GM18861 (cell line): ENCODE measurements at regions not wholly inside any gene's neighbourhood (a gene's known extent, or its start where the extent isn't known, plus 50 kb on each side); places are given as distances from the start of the nearest gene placed in this dataset.

ENCODE experiments used
- ATAC-seq: cut with Tn5 transposase; IDR thresholded peaks from one replicate; pipeline ENCODE4 v1.9.1; 2021; ENCODE audit not compliant: unreplicated experiment

GRCh38 chr5:93010037-93010436 lies 571.0 kb downstream of the NR2F1-AS1 start:
- ATAC-seq, result no peak

GRCh38 chr5:93008502-93009207 lies 572.4 kb downstream of the NR2F1-AS1 start:
- no peak for ATAC-seq

- no peak for ATAC-seq
These were observed 574.1 kb downstream of the NR2F1-AS1 start for GRCh38 chr5:93006915-93007314.

- ATAC-seq, result no peak
These were observed 582.6 kb downstream of the NR2F1-AS1 start for GRCh38 chr5:92998456-92998855.

- no peak for ATAC-seq
These were observed 586.6 kb downstream of the NR2F1-AS1 start for GRCh38 chr5:92994392-92994791.

- no peak for ATAC-seq
These were observed 588.9 kb downstream of the NR2F1-AS1 start for GRCh38 chr5:92992073-92992472.

GRCh38 chr5:92991581-92992067 lies 589.4 kb downstream of the NR2F1-AS1 start:
- ATAC-seq, result no peak

- no peak for ATAC-seq
These were observed 590.2 kb downstream of the NR2F1-AS1 start for GRCh38 chr5:92990771-92991170.

GRCh38 chr5:92981001-92981400 lies 600.0 kb downstream of the NR2F1-AS1 start:
- no peak for ATAC-seq

- no peak for ATAC-seq
These were observed 600.5 kb downstream of the NR2F1-AS1 start for GRCh38 chr5:92980491-92980890.

GRCh38 chr5:92979716-92980115 lies 601.3 kb downstream of the NR2F1-AS1 start:
- no peak for ATAC-seq

- ATAC-seq, result no peak
These were observed 603.0 kb downstream of the NR2F1-AS1 start for GRCh38 chr5:92977846-92978540.

GRCh38 chr5:92976156-92976555 lies 604.9 kb downstream of the NR2F1-AS1 start:
- no peak for ATAC-seq

GRCh38 chr5:92969781-92970237 lies 611.2 kb downstream of the NR2F1-AS1 start:
- no peak for ATAC-seq

- ATAC-seq, result no peak
These were observed 611.7 kb downstream of the NR2F1-AS1 start for GRCh38 chr5:92969191-92969780.

GRCh38 chr5:92963800-92964199 lies 617.2 kb downstream of the NR2F1-AS1 start:
- ATAC-seq, result no peak

- ATAC-seq, result no peak
These were observed 618.3 kb downstream of the NR2F1-AS1 start for GRCh38 chr5:92962752-92963151.

GRCh38 chr5:92956886-92957285 lies 624.1 kb downstream of the NR2F1-AS1 start:
- no peak for ATAC-seq

GRCh38 chr5:92952243-92952642 lies 628.8 kb downstream of the NR2F1-AS1 start:
- no peak for ATAC-seq

GRCh38 chr5:92951746-92952145 lies 629.3 kb downstream of the NR2F1-AS1 start:
- ATAC-seq, result no peak

GRCh38 chr5:92946546-92946945 lies 634.5 kb downstream of the NR2F1-AS1 start:
- ATAC-seq, result no peak

- peak; percentile 85 for ATAC-seq
These were observed 635.4 kb downstream of the NR2F1-AS1 start for GRCh38 chr5:92945605-92946097.
